GM23338 (cell line): ENCODE measurements at regions not wholly inside any gene's neighbourhood (a gene's known extent, or its start where the extent isn't known, plus 50 kb on each side); places are given as distances from the start of the nearest gene placed in this dataset.

Experiments used
- CREB1 ChIP-seq: fragments of 250-450 bp; sonication (Bioruptor Pico); IDR thresholded peaks from 2 replicates; pipeline ENCODE4 v1.5.0; 2020; ENCODE audit warnings: low read depth, mild to moderate bottlenecking, moderate library complexity
- CTCF ChIP-seq, 2 experiments: fragments of 200-600 bp in 1 of 2; sonication (generic) in 1 of 2; conservative IDR thresholded peaks; 2 replicates each; pipeline versions ENCODE4 v1.5.1 to v1.6.1; 2016 to 2017; ENCODE audit warnings: antibody characterized with exemption in 2 of 2, low read depth in 2 of 2, mild to moderate bottlenecking in 2 of 2, moderate library complexity in 1 of 2
- EZH2 ChIP-seq: fragments of 200-600 bp; sonication (generic); IDR thresholded peaks from one replicate; pipeline ENCODE4 v1.8.0; 2017; ENCODE audit warnings: antibody characterized with exemption, mild to moderate bottlenecking, low read depth; ENCODE audit not compliant: unreplicated experiment
- EZH2phosphoT487 ChIP-seq: fragments of 200-600 bp; sonication (generic); IDR thresholded peaks from one replicate; pipeline ENCODE4 v1.8.1; 2018; ENCODE audit warnings: antibody characterized with exemption; ENCODE audit not compliant: unreplicated experiment
- JUNB ChIP-seq: IDR thresholded peaks from one replicate; pipeline ENCODE4 v1.6.1; 2016; ENCODE audit warnings: antibody characterized with exemption; ENCODE audit not compliant: unreplicated experiment
- NANOG ChIP-seq: IDR thresholded peaks from 2 replicates; pipeline ENCODE4 v1.6.1; 2016; ENCODE audit warnings: antibody characterized with exemption, borderline replicate concordance
- POLR2AphosphoS5 ChIP-seq: IDR thresholded peaks from 2 replicates; pipeline ENCODE4 v1.6.1; 2016; ENCODE audit warnings: antibody characterized with exemption, low read depth
- STAT1 ChIP-seq: IDR thresholded peaks from one replicate; pipeline ENCODE4 v1.6.1; 2016; ENCODE audit warnings: antibody characterized with exemption; ENCODE audit not compliant: unreplicated experiment
- ZNF331 ChIP-seq: fragments of 250-450 bp; sonication (Bioruptor Pico); IDR thresholded peaks from 2 replicates; pipeline ENCODE4 v1.5.0; 2020; ENCODE audit warnings: low read depth, mild to moderate bottlenecking, moderate library complexity
- TF ChIP-seq, protein P1 (sequence below): IDR thresholded peaks from one replicate; pipeline ENCODE4 v1.6.1; 2018; ENCODE audit warnings: antibody characterized with exemption; ENCODE audit not compliant: unreplicated experiment
- TF ChIP-seq, protein P2 (sequence below): IDR thresholded peaks from 2 replicates; pipeline ENCODE4 v1.6.1; 2016; ENCODE audit warnings: antibody characterized with exemption

DNA sequence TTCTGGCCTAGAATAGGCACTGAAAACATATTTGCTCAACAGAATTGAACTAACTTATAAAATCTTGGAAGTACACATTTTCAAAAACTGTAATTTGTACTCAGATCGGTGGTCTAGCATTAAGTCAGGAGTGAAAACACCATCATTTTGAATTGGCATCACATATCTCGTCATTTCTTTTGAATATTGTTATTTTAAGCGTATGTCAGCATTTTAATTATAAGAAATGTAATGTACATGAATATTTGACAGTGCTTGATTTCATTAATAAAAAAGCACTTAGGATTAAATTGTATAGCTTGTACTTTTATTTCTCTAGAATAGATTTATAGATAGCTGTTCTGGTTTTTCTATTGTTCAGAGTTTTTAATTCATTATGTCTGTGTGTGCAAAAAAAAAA lies 892.2 kb downstream of the BCL11B start:
- no peak for TF ChIP-seq CTCF (conservative IDR thresholded peaks at IDR 0.05; ENCODE audit: low read depth in 2 of 2)
- no peak for TF ChIP-seq CREB1
- TF ChIP-seq EZH2phosphoT487 = no peak
- TF ChIP-seq EZH2 = no peak
- TF ChIP-seq, protein P1, sequence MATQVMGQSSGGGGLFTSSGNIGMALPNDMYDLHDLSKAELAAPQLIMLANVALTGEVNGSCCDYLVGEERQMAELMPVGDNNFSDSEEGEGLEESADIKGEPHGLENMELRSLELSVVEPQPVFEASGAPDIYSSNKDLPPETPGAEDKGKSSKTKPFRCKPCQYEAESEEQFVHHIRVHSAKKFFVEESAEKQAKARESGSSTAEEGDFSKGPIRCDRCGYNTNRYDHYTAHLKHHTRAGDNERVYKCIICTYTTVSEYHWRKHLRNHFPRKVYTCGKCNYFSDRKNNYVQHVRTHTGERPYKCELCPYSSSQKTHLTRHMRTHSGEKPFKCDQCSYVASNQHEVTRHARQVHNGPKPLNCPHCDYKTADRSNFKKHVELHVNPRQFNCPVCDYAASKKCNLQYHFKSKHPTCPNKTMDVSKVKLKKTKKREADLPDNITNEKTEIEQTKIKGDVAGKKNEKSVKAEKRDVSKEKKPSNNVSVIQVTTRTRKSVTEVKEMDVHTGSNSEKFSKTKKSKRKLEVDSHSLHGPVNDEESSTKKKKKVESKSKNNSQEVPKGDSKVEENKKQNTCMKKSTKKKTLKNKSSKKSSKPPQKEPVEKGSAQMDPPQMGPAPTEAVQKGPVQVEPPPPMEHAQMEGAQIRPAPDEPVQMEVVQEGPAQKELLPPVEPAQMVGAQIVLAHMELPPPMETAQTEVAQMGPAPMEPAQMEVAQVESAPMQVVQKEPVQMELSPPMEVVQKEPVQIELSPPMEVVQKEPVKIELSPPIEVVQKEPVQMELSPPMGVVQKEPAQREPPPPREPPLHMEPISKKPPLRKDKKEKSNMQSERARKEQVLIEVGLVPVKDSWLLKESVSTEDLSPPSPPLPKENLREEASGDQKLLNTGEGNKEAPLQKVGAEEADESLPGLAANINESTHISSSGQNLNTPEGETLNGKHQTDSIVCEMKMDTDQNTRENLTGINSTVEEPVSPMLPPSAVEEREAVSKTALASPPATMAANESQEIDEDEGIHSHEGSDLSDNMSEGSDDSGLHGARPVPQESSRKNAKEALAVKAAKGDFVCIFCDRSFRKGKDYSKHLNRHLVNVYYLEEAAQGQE = no peak
- no peak for TF ChIP-seq JUNB
- TF ChIP-seq POLR2AphosphoS5 = no peak
- no peak for TF ChIP-seq STAT1
- TF ChIP-seq ZNF331 (CRISPR knock-in tag) = no peak
- TF ChIP-seq NANOG = no peak
- TF ChIP-seq, protein P2, sequence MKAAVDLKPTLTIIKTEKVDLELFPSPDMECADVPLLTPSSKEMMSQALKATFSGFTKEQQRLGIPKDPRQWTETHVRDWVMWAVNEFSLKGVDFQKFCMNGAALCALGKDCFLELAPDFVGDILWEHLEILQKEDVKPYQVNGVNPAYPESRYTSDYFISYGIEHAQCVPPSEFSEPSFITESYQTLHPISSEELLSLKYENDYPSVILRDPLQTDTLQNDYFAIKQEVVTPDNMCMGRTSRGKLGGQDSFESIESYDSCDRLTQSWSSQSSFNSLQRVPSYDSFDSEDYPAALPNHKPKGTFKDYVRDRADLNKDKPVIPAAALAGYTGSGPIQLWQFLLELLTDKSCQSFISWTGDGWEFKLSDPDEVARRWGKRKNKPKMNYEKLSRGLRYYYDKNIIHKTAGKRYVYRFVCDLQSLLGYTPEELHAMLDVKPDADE = no peak
